H1 (cell line): ENCODE measurements at regions not wholly inside any gene's neighbourhood (a gene's known extent, or its start where the extent isn't known, plus 50 kb on each side); places are given as distances from the start of the nearest gene placed in this dataset.

Source experiments
- CTCF ChIA-PET: fragments of 300-600 bp; sonication (Branson Sonifier 250); formaldehyde crosslinking; loops from one replicate; lab custom pipeline; 2021; ENCODE audit not compliant: partially characterized antibody; lab: Charles Lee
- POLR2A ChIA-PET: fragments of 300-600 bp; sonication (Branson Sonifier 250); formaldehyde crosslinking; loops from one replicate; lab custom pipeline; 2021; ENCODE audit warnings: inconsistent platforms; ENCODE audit not compliant: partially characterized antibody; lab: Charles Lee
- DNase-seq, 2 experiments: peaks; one replicate each; pipeline versions ENCODE4 v3.0.0 to v3.0.0-alpha.2; 2010 to 2022; ENCODE audit warnings: low spot score in 2 of 2, low read depth in 1 of 2, mixed read lengths in 1 of 2
- FAIRE-seq: peaks from 2 replicates; lab custom pipeline; 2011; peaks lifted over from hg19 to GRCh38; lab: Jason Lieb, UNC
- H2AFZ ChIP-seq: 2 replicates; pipeline ENCODE4 v1.8.1; 2012; ENCODE audit warnings: low read length, inconsistent platforms
- H2AK5ac ChIP-seq: 2 replicates; pipeline ENCODE4 v1.6.1; 2013; ENCODE audit warnings: low read depth, low read length
- H2BK120ac ChIP-seq: replicated peaks from 2 replicates; pipeline ENCODE3; 2013; ENCODE audit warnings: low read depth, low read length, inconsistent platforms
- H2BK12ac ChIP-seq: 2 replicates; pipeline ENCODE4 v1.6.1; 2013; ENCODE audit warnings: low read depth, low read length
- H2BK15ac ChIP-seq: 2 replicates; pipeline ENCODE4 v1.6.1; 2013; ENCODE audit warnings: low read length
- H2BK20ac ChIP-seq: 2 replicates; pipeline ENCODE4 v1.6.1; 2013; ENCODE audit warnings: low read length
- H2BK5ac ChIP-seq: 2 replicates; pipeline ENCODE4 v1.6.1; 2013; ENCODE audit warnings: low read depth, low read length
- H3K14ac ChIP-seq: 2 replicates; pipeline ENCODE4 v1.6.1; 2013; ENCODE audit warnings: inconsistent platforms; ENCODE audit not compliant: insufficient read length
- H3K18ac ChIP-seq: 2 replicates; pipeline ENCODE4 v1.6.1; 2013; ENCODE audit warnings: low read length; ENCODE audit errors: extremely low read depth
- H3K23ac ChIP-seq: 2 replicates; pipeline ENCODE4 v1.6.1; 2013; ENCODE audit warnings: inconsistent platforms; ENCODE audit not compliant: insufficient read length
- H3K23me2 ChIP-seq: 2 replicates; pipeline ENCODE4 v1.6.1; 2013; ENCODE audit warnings: low read depth, low read length
- H3K27ac ChIP-seq: 2 replicates; pipeline ENCODE4 v1.6.1; 2011; ENCODE audit warnings: low read depth, low read length, inconsistent platforms
- H3K27me3 ChIP-seq, 4 experiments: replicated peaks in 1 of 4; 1 replicate in 1 of 4; 2 replicates in 3 of 4; pipeline versions ENCODE4 v1.6.1 to v1.8.1; 2011 to 2013; ENCODE audit warnings: low read length in 3 of 4, mild to moderate bottlenecking in 3 of 4, inconsistent platforms in 2 of 4, mixed read lengths in 2 of 4, moderate library complexity in 1 of 4; ENCODE audit not compliant: control insufficient read depth in 3 of 4, insufficient read depth in 3 of 4; ENCODE audit errors: extremely low read depth in 1 of 4
- H3K36me3 ChIP-seq, 4 experiments: 2 replicates each; pipeline versions ENCODE4 v1.6.1 to v1.8.1; 2011 to 2013; ENCODE audit warnings: mild to moderate bottlenecking in 4 of 4, low read length in 3 of 4, moderate library complexity in 2 of 4, control low read depth in 1 of 4, inconsistent platforms in 1 of 4; ENCODE audit not compliant: insufficient read depth in 4 of 4, control insufficient read depth in 2 of 4
- H3K4ac ChIP-seq: replicated peaks from 2 replicates; pipeline ENCODE3; 2013; ENCODE audit warnings: low read length, low read depth, mixed read lengths, inconsistent platforms; ENCODE audit not compliant: insufficient read length
- H3K4me1 ChIP-seq, 4 experiments: replicated peaks in 1 of 4; 1 replicate in 1 of 4; 2 replicates in 3 of 4; pipeline versions ENCODE4 v1.6.1 to v1.8.1; 2011 to 2013; ENCODE audit warnings: low read length in 3 of 4, inconsistent platforms in 2 of 4, mixed read lengths in 1 of 4; ENCODE audit not compliant: insufficient read depth in 4 of 4, control insufficient read depth in 3 of 4
- H3K4me2 ChIP-seq, 2 experiments: 2 replicates each; pipeline versions ENCODE4 v1.6.1 to v1.8.1; 2011 to 2013; ENCODE audit warnings: low read depth in 2 of 2, low read length in 2 of 2, control low read depth in 1 of 2, inconsistent platforms in 1 of 2, mild to moderate bottlenecking in 1 of 2; ENCODE audit not compliant: insufficient read depth in 1 of 2
- H3K4me3 ChIP-seq, 4 experiments: fragments of 200-600, 300-600 bp in 1 of 4; sonication (generic), shearing (Covaris generic), sonication (Bioruptor Twin) in 1 of 4; 2 replicates each; pipeline versions ENCODE4 v1.5.1 to v1.8.1; 2011 to 2016; ENCODE audit warnings: low read length in 4 of 4, low read depth in 3 of 4, control low read depth in 2 of 4, inconsistent platforms in 2 of 4, mild to moderate bottlenecking in 2 of 4, mixed read lengths in 1 of 4, moderate library complexity in 1 of 4; ENCODE audit not compliant: insufficient read depth in 2 of 4; ENCODE audit errors: extremely low read depth in 1 of 4
- H3K56ac ChIP-seq: replicated peaks from 2 replicates; pipeline ENCODE3; 2013; ENCODE audit warnings: low read depth, mild to moderate bottlenecking, mixed read lengths, low read length, inconsistent platforms; ENCODE audit not compliant: insufficient read length
- H3K79me1 ChIP-seq: 2 replicates; pipeline ENCODE4 v1.6.1; 2013; ENCODE audit warnings: low read depth, low read length, control low read depth
- H3K79me2 ChIP-seq, 2 experiments: 2 replicates each; pipeline versions ENCODE4 v1.6.1 to v1.8.1; 2012 to 2013; ENCODE audit warnings: low read length in 2 of 2, mild to moderate bottlenecking in 2 of 2, inconsistent platforms in 1 of 2; ENCODE audit not compliant: insufficient read depth in 2 of 2, control insufficient read depth in 1 of 2
- H3K9ac ChIP-seq, 4 experiments: replicated peaks in 1 of 4; 1 replicate in 1 of 4; 2 replicates in 3 of 4; pipeline versions ENCODE4 v1.6.1 to v1.8.1; 2011 to 2013; ENCODE audit warnings: low read depth in 3 of 4, low read length in 3 of 4, control low read depth in 2 of 4, mild to moderate bottlenecking in 2 of 4, moderate library complexity in 2 of 4, inconsistent platforms in 1 of 4; ENCODE audit errors: extremely low read depth in 1 of 4
- H3K9me3 ChIP-seq, 2 experiments: 2 replicates each; pipeline versions ENCODE4 v1.6.1 to v1.8.1; 2012 to 2013; ENCODE audit warnings: mild to moderate bottlenecking in 2 of 2, moderate library complexity in 2 of 2, control low read depth in 1 of 2, inconsistent platforms in 1 of 2, low read depth in 1 of 2, low read length in 1 of 2, mixed read lengths in 1 of 2; ENCODE audit not compliant: insufficient read depth in 2 of 2
- H4K20me1 ChIP-seq, 2 experiments: replicated peaks in 1 of 2; 2 replicates each; pipeline versions ENCODE3 to v1.8.1; 2011 to 2013; ENCODE audit warnings: inconsistent platforms in 2 of 2, low read length in 2 of 2, mild to moderate bottlenecking in 1 of 2; ENCODE audit not compliant: insufficient read depth in 2 of 2, control insufficient read depth in 1 of 2
- H4K5ac ChIP-seq: 2 replicates; pipeline ENCODE4 v1.6.1; 2013; ENCODE audit warnings: low read length, low read depth, mixed read lengths, inconsistent platforms; ENCODE audit not compliant: insufficient read length
- H4K8ac ChIP-seq: 2 replicates; pipeline ENCODE4 v1.8.0; 2013; ENCODE audit warnings: mild to moderate bottlenecking, moderate library complexity, low read length, inconsistent platforms; ENCODE audit not compliant: insufficient read depth; ENCODE audit errors: extremely low read depth
- H4K91ac ChIP-seq: replicated peaks from 2 replicates; pipeline ENCODE3; 2013; ENCODE audit warnings: low read length, mixed read lengths, inconsistent platforms; ENCODE audit not compliant: insufficient read length
- CEBPB ChIP-seq: IDR thresholded peaks from 2 replicates; pipeline ENCODE4 v1.6.1; 2012; ENCODE audit warnings: low read depth, low read length
- EP300 ChIP-seq, 2 experiments: IDR thresholded peaks; 1 replicate in 1 of 2; 2 replicates in 1 of 2; pipeline ENCODE4 v1.6.1; 2011 to 2012; ENCODE audit warnings: low read depth in 2 of 2, low read length in 2 of 2, mild to moderate bottlenecking in 2 of 2, borderline replicate concordance in 1 of 2, inconsistent platforms in 1 of 2, moderate library complexity in 1 of 2
- JUN ChIP-seq: IDR thresholded peaks from 2 replicates; pipeline ENCODE4 v1.6.1; 2011; ENCODE audit warnings: low read depth, mild to moderate bottlenecking, improper control_type of control experiment, low read length
- whole genome bisulfite sequencing, 2 experiments: shearing (Covaris generic) in 1 of 2; methylation state at CpG; one replicate each; pipeline versions ENCODE4 v1.1.6 to v1.1.7; 2013 to 2015; ENCODE audit warnings: low lambda C conversion rate in 2 of 2, mixed read lengths in 2 of 2, inconsistent platforms in 1 of 2, low coverage in 1 of 2, missing lambda C conversion rate in 1 of 2; ENCODE audit not compliant: insufficient replicate concordance in 2 of 2, insufficient coverage in 1 of 2, insufficient read length in 1 of 2; ENCODE audit errors: extremely low coverage in 1 of 2, missing lambda C conversion rate in 1 of 2; 5-methylcytosine and 5-hydroxymethylcytosine counted together
- TF ChIP-seq, protein P1 (sequence below), 3 experiments: IDR thresholded peaks; 1 replicate in 2 of 3; 2 replicates in 1 of 3; pipeline versions ENCODE4 v1.5.1 to v1.6.1; 2011; ENCODE audit warnings: low read length in 3 of 3, mild to moderate bottlenecking in 3 of 3, inconsistent platforms in 2 of 3, low read depth in 1 of 3, moderate library complexity in 1 of 3; ENCODE audit not compliant: insufficient read depth in 1 of 3; ENCODE audit errors: control extremely low read depth in 1 of 3

DNA sequence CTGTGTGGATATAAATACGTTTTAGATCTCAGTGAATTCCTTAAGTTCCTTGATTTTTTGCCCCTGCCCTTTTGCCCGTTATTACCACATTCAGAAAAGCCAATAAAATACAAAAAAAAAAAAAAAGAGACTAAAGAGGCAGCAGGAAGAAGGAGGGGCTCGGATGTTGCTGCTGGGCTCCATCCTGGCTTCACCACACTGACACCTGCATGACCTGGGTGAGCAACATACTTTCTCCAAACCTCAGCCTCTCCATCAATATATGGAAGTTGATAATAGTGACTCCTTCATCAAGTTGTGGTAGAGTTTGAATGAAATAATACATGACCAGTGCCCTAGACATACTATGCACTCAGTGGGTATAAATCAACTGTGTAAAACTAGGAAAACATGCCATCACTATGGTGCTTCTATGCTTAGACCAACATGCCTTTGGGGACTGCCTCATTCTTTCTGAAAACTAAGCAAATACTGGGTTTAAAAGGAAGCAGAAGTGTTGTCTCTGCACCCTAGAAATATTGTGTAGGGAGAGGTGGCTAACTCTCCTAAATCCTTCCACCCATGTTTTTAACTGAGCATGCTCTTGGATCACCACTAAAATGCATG lies 243.0 kb downstream of the PIK3R1 start:
- CTCF ChIA-PET = interaction anchor here (1.0 kb wide), 1 partner anchor 18 kb away, joined by 3 read pairs; no protein-coding TSS in a partner anchor
- POLR2A ChIA-PET = no interaction called here
- H3K9ac ChIP-seq = no peak overlapping the region
- H2BK20ac ChIP-seq = no peak overlapping the region
- no peak overlapping the region for H2BK15ac ChIP-seq
- H3K4me1 ChIP-seq = peaks cover 0 to 6% (median 3%) of the 10 kb centered on the region in 4 experiments; a peak in 2 of 7 replicates
- H2BK5ac ChIP-seq = no peak overlapping the region
- no peak overlapping the region for H3K23ac ChIP-seq
- H2BK120ac ChIP-seq = no peak overlapping the region
- WGBS, 2 experiments = 97% methylated on average over 2 of the region's 3 CpGs; no CpG with 5 or more reads in 1 of the 2 experiments
- no peak overlapping the region for H3K4ac ChIP-seq
- no peak overlapping the region for H4K8ac ChIP-seq
- H4K20me1 ChIP-seq = no peaks in the 10 kb centered on the region
- H3K18ac ChIP-seq = no peak overlapping the region
- H3K56ac ChIP-seq = no peak overlapping the region
- no peak overlapping the region for H3K4me3 ChIP-seq
- H2AK5ac ChIP-seq = no peak overlapping the region
- no peak overlapping the region for H2BK12ac ChIP-seq
- H3K27me3 ChIP-seq = no peaks in the 10 kb centered on the region
- no peak overlapping the region for H4K5ac ChIP-seq
- H3K14ac ChIP-seq = no peak overlapping the region
- no peak overlapping the region for H3K27ac ChIP-seq
- no peak for FAIRE-seq
- H2AFZ ChIP-seq = no peak overlapping the region
- no peaks in the 10 kb centered on the region for H3K36me3 ChIP-seq
- H3K23me2 ChIP-seq = no peaks in the 10 kb centered on the region; the same call in 1 of the 2 replicates
- H3K79me1 ChIP-seq = no peaks in the 10 kb centered on the region
- no peaks in the 10 kb centered on the region for H3K79me2 ChIP-seq
- no peak for DNase-seq
- no peaks in the 10 kb centered on the region; a peak in 2 of 4 replicates for H3K9me3 ChIP-seq
- H3K4me2 ChIP-seq = no peak overlapping the region
- no peak overlapping the region for H4K91ac ChIP-seq
- TF ChIP-seq CEBPB = no peak
- no peak for TF ChIP-seq EP300 (IDR thresholded peaks at IDR 0.05; ENCODE audit: borderline replicate concordance in 1 of 2, low read depth in 2 of 2, low read length in 2 of 2)
- TF ChIP-seq JUN = no peak
- TF ChIP-seq, protein P1, sequence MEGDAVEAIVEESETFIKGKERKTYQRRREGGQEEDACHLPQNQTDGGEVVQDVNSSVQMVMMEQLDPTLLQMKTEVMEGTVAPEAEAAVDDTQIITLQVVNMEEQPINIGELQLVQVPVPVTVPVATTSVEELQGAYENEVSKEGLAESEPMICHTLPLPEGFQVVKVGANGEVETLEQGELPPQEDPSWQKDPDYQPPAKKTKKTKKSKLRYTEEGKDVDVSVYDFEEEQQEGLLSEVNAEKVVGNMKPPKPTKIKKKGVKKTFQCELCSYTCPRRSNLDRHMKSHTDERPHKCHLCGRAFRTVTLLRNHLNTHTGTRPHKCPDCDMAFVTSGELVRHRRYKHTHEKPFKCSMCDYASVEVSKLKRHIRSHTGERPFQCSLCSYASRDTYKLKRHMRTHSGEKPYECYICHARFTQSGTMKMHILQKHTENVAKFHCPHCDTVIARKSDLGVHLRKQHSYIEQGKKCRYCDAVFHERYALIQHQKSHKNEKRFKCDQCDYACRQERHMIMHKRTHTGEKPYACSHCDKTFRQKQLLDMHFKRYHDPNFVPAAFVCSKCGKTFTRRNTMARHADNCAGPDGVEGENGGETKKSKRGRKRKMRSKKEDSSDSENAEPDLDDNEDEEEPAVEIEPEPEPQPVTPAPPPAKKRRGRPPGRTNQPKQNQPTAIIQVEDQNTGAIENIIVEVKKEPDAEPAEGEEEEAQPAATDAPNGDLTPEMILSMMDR (IDR thresholded peaks at IDR 0.05; ENCODE audit: control extremely low read depth in 1 of 3, insufficient read depth in 1 of 3, low read depth in 1 of 3, low read length in 3 of 3) = no peak
